RCC 7860 (cell line): ENCODE measurements at regions not wholly inside any gene's neighbourhood (a gene's known extent, or its start where the extent isn't known, plus 50 kb on each side); places are given as distances from the start of the nearest gene placed in this dataset.

ENCODE experiments used
- DNase-seq: peaks from one replicate; pipeline ENCODE4 v3.0.0-alpha.2; 2015; ENCODE audit warnings: low spot score
- FAIRE-seq: peaks from 2 replicates; lab custom pipeline; 2012; peaks lifted over from hg19 to GRCh38; lab: Jason Lieb, UNC

DNA sequence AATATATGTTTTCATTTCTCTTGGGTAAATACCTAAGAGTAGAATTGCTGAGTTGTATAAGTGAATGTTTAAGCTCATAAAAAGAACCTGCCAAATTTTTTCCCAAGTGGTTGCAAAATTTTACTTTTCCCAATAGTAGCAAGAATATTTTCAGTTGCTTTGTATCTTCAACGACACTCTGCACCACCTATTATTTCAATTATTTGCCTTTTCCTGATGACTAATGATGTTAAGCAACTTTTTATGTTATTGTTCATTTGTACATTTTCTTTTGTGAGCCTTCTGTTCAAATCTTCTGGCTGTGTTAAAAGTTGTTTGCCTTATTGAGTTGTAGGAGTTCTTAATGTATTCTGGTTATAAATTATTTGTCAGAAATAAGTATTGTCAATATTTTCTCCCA, 299.1 kb upstream of the NRIP1 start:
- no peak for DNase-seq
- FAIRE-seq: no peak

DNA sequence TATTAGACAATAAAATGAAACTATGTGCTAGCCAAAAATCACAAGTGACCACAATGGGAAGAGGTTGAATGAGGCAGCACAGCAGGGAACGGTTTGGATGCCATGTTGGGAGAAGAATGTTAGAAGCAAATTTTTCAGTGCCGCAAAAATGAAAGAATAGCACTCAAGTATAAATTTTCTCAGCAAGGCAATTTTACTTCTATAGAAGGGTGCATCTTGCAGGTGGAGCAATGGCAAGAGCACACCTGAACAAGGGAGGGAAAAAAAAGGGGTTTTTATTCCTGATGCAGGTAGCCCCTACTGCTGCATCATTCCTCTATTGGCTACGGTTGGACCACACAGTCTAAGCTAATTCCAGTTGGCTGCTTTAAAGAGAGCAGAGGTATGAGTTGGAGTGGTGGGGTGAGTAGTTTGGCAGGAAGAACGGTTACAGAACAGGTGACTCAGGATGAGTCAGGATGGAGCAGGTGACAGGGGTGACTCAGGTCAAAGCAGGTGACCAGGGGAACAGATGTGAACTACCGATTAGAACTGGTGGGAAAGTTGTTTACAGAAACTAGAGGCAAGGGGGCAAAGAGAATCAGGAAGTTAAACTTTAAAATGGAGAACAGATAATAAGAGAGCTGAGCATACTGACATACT, 301.1 kb upstream of the NRIP1 start:
- DNase-seq (no peak), FAIRE-seq (no peak)

DNA sequence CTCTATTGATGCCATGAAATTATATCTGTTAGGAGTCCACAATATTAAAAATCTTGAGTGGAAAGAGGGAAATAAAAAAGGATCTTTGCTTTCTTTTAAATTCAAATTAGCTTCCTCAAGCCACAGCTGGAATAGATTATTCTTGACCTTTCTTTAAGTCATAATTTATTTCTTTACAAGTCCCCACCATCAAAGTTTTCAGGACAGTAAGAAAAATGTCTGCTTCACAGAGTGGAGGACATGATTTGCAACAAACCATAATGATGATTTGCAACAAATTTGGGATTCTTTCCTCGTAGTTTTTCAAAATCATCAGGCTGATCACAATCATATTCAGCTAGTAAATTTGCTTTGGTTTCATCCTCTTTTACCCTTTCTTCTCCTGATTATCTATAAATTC, 301.8 kb upstream of the NRIP1 start:
- FAIRE-seq (no peak), DNase-seq (no peak)

DNA sequence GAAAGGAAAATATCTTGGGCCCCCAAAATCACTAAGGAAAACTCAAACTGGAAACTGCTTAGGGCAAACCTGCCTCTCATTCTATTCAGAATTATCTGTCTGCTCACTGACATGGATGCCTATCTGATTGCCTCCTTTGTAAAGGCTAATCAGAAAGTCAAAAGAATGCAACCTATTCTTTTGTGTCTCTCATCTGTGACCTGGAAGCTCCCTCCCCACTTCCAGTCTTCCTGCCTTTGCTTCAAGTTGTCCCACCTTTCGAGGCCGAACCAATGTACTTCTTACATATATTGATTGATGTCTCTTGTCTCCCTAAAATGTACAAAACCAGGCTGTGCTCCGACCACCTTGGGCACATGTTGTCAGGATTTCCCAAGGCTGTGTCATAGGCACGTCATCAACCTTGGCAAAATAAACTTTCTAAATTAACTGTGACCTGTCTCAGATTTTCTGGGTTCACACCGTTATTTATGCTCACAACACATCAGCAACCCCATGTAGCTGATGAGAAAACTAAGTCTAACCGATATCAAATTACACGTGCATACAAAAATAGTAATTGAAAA, 302.3 kb upstream of the NRIP1 start:
- FAIRE-seq: no peak
- no peak for DNase-seq

DNA sequence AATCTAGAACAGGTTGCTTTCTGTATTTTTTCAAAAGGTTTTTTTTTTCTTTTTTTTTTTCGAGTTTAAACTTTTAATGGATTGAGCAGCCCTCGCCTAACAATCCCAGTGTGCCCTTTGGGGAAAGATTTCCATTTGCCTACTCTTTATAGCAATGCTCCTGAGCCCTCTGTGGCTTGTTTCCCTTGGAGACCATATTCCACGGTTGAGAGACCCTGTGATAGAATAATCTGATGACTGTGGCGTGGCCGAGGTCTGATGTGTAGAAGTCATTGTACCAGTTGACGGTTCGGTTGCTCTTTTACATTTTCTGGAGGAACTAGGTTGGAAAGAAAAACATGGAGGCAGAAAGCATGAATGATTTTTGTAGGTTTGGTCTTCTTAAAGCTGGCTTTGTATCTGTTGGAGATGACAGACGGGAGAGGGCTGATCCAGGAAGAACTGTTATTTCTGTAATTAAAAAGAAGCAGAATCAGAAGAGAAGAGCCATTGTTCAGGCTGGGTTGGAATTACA, 305.7 kb upstream of the NRIP1 start:
- DNase-seq (no peak), FAIRE-seq (no peak)

DNA sequence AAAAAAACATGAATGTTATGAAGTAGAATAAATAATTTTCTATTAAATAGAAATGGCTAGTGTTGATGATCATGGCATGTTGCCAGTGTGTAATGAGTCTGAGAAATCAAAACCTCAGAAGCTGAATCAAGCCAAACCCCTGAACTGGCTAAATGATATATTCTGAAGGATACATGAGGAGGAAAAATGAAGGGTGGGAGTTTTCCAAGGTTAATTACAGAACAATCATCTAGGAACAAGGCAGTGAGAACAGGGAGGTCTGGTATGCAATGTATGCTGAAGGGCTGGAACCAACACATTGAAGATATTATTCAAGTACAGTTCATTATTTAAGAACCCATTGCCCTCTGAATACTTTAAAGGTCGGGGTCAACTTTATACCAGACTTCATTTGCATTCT, 309.1 kb upstream of the NRIP1 start:
- no peak for DNase-seq
- FAIRE-seq: no peak

DNA sequence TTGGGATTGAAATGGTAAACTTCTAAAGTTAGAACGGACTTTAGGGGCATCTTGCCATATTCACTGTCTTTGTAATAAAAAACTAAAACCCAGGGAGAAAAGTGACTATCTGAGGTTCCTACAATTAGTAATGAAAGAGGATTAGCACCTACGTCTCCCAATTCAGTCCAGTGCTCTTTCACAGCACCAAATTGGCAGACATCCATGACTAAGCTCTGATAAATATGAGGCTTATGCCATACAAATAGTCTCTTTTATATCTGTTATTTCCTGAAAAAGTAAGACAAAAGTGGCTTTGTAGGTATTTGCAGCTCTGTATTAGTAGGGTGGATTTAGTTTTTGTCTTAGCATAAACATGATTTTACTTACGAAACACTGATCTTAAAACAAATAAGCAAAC, 315.0 kb upstream of the NRIP1 start:
- DNase-seq (no peak), FAIRE-seq (no peak)

DNA sequence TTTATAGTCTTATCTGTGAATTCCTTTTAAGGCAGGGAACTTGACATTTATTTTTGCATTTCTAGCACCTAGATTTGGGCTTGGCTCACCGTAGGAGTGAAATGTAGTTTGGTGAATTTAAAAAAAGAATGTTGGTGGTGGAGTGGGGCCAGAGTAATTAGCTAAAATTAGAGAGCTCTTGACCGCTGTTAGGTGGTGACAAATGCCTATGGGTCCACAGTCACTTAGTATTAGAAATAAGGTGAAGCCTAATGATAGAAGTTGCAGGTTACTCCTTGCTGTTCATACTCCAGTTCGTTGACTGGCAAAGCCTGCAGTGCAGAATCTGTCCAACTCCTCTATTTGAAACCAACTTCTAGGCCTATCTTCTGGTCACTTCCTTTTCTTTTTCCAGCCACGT, 318.8 kb upstream of the NRIP1 start:
- FAIRE-seq: no peak
- no peak for DNase-seq

DNA sequence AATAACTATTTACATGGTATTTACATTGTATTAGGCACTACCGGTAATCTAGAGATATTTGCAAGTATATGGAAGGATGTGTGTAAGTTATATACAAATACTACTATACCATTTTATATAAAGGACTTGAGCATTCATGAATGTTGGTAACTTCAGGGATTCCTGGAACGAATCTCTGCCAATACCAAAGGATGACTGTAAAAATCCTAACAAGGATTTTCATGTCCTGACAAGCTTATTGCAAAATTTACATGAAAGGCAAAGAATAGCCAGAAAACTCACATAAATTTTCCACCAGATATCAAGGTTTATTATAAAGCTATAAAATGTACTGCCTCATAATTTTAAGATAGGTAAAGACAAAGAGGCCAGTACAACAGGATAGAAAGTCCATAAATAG, 325.2 kb upstream of the NRIP1 start:
- DNase-seq (no peak), FAIRE-seq (no peak)

DNA sequence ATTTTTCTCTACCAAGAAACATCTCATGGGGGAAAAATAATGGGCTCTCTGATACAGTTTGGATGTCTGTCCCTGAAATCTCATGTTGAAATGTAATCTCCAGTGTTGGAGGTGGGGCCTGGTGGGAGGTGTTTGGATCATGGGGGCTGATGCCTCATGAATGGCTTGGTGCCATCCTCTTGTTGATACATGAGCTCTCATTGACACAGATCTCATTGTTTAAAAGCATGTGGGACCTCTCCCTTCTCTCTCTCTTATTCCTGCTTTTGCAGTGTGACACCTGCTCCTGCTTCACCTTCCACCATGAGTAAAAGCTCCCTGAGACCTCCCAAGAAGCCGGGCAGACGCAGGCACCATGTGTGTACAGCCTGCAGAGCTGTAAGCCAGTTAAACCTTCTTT, 332.5 kb upstream of the NRIP1 start:
- DNase-seq (no peak), FAIRE-seq (no peak)

DNA sequence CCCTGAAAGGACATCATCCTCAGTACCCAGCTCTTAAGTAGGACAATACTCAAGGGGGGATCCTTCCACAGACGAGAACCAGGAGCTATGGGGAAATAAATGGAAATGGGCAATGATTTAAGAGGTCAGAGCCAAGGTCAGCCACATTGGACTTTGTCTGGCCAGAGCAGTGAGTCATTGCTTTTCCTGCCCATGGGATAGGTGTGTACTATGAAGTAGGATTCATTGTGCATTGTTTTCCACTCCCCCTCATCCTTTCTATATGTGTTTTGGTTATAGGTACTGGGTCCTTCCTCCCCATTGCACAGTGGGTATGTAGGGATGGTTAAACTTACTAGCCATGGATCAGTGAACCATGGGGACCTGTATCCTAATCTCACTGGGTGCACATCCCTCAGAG, 328.9 kb upstream of the USP25 start:
- FAIRE-seq (no peak), DNase-seq (no peak)

DNA sequence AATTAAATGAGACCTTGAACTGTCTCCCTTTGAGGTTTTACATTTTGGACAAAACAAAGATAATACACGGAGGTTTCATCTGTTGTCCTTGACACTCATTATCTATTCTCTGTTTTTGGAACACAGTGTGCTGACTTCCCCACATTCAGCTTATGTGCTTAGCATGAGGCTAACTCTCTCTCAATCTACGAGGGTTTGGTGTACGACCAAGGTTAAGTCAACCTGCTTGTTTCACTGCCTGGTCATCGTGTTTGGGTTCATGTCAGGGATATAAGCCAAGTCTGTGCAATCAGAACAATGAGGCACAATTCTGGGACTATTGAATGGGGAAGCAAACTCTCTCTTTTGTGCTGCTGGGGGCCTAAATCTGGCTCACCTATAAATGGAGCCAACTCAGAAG, 328.5 kb upstream of the USP25 start:
- DNase-seq: no peak
- no peak for FAIRE-seq

DNA sequence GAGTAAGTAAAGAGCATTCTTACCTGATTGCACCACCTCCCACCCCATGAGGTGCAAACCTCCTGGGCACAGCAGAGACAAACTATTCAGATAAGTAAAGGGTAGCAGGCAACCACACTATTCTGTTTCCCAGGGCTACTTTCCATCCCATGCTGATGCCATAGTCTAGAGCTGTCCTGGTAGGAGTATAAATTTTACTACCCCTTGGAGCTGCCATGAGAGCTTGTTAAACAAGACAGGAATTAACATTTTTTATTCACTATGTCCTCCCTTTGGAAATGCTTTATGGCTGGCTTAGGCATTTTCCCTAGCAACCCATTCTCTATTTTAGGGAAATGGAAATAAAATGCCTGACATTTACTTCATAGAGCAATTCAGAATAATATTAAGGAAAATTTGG, 324.6 kb upstream of the USP25 start:
- DNase-seq (no peak), FAIRE-seq (no peak)

DNA sequence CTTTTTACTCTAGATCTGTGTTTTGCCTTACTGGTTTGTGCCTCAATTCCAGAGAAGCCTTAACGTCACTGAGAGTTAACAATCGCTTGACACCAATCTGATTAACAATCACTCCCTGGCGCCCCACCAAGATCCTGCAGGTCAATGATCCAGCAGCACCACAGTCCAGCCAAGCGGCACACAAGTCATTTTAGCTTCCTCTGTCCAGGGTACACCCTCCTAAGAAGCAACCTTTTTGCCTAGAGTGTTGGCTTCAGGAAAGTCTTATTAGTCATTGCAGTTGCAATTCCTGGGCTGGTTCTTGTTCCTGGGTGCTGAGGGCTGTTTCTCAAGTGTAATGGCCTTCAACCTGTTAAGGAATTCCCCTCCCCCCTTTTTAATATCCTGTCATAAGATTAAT, 323.0 kb upstream of the USP25 start:
- DNase-seq (no peak), FAIRE-seq (no peak)

DNA sequence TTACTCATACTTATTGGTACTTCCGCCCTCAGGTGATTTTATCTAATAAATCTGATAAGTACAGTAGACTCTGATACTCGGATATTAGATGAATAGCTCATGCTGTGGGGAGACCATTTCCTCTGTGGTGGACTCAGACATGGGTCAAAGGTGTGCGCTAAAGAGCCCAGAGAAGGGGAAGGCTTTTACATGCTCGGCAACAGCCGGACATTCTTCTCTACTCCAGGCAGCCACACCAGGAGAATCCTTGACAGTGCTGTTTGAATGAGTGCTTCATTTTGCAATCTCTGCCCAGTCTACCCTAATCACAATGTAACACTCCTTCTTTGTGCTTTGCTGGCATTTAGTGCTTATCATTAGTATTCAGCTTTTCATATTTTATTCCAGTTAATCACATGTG, 322.2 kb upstream of the USP25 start:
- no peak for FAIRE-seq
- no peak for DNase-seq

DNA sequence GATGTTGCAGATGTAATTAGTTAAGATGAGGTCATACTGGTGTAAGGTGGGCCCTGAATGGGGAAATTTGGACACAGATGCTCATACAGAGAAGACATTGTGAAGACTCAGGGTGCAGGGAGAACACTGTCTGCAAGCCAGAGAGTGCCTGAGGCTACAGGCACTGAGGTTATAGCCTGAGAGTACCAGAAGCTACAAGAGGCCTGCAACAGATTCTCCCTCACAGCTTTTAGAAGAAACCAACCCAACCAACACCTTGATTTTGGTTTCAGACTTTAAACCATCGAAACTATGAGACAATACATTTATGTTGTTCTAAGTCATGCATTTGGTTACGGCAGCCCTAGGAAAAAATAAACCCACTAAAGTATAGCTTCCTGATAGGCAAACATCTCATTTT, 321.7 kb upstream of the USP25 start:
- DNase-seq: no peak
- no peak for FAIRE-seq

DNA sequence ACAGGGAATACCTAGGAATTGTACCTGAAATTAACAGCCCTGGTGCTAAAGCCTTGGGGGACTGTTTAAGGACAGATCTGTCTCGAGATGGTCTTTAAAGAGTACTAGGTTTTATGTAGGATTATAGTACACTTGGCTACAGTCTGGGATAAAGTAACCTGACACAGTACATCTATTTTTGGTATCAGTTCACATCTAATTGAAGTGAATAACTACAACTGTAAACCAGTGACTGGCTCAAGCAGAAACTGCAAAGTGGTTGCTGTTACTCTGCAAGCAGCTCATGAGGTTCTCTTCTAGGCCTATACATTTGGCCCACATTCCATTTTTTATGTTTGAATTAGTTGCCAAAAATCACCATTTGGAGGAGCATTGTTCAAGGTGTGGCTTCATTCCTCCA, 320.8 kb upstream of the USP25 start:
- DNase-seq (no peak), FAIRE-seq (no peak)

DNA sequence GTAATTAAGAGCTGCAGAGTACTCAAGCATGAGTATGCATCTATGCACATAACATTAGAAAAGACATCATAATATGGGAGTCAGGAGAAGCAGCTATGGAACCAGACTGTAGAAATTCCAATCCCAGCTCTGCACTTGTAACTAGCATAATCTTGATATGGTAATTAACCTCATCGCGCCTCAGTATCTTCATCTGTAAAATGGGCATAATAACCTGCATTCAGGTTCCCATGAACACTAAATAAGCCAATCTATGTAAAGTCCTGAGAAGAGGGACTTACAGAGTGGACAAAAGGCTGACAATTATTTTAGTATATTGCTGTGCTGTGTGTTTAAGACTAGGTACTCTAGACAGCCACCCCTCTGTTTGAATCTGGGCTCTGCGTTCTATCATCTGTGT, 318.9 kb upstream of the USP25 start:
- FAIRE-seq (no peak), DNase-seq (no peak)

DNA sequence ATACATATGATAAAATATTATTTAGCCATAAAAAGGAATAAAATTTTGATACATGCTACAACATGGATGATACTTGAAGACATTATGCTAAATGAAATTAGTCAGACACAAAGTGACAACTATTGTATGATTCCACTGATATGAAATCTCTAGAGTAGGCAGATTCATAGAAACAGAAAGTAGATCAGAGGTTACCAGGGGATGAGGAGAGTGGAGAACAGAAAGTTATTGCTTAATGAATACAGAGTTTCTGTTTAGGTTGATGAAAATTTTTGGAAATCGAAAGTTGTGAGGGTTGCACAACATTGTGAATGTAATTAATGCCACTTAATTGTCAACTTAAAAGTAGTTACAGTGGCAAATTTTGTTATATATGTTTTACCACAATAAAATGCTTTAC, 315.7 kb upstream of the USP25 start:
- DNase-seq (no peak), FAIRE-seq (no peak)

DNA sequence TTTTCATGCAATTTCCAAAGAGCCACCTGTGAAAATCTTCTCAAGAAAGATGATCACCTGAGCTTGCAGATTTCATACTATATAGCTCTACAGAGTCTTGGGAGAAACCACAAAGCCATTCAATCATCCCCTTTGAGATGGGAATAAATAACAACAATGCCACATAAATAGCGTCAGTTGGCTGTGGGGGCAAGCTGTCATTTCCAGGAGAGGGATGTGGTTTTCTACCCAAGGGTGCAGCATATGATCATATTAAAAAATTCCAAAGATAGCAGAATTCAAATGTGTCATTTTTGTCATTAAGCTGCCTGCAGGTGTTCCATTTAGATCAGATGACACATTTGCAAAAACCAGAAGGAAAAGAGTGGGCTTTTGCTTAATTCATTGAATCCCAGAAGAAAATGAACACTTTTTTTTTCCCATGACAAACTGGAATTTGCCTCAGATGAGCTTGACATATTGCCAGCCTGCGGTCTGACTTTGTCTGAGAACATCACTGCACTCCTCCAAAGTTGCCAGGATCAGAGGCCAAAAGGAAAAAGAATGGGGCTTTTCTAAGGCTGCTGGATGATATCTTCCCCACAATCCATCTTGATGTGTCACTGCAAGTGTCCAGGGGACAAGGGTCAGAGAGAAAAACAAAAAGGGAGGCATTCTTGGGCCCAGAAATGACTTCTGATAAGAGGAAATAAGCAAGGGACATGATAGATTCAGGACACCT, 314.1 kb upstream of the USP25 start:
- DNase-seq (no peak), FAIRE-seq (no peak)

DNA sequence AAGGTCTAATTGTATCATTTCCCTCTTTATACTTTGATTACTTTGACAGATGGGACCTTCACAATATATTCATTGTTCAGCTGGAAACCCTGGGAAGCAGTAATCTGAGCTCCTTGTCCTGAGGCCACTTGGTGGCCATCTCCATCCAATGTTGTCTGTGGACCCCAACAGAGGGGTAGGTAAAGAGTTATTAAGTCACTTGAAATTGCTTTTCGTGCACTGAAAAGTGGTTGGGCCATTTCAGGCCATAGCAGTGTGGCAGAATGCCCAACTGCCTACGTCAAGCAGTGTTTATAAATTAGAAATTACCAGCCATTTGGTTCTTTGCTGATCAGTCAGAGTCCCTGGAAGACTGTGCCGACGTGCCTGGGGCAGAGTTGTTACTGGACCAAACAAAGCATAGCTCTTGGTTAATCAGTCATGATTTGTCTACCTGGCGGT, 308.3 kb upstream of the USP25 start:
- DNase-seq: no peak
- no peak for FAIRE-seq

DNA sequence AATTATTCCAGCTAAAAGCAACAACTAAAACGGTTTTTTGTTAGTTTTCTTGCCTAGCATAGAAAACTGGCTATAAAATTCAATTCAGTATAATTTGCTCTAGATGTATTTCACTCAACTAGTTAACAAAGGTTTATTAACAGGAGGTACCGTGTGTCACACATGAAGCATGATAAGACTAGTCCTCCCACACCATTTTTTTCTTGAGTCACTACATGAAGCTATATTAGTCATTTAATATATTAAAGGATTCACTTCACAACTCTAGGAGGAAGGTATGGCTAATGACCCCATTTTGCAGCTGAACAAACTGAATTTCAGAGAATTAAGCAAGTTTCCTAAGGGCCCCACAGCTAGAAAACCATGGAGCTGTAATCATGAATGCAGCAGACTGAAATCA, 307.8 kb upstream of the USP25 start:
- peak; percentile 61 for FAIRE-seq

More for the DNA sequence above, 307.8 kb upstream of the USP25 start:
- DNase-seq: peak; percentile 55
